ENCODE measurements at regions not wholly inside any gene's neighbourhood (a gene's known extent, or its start where the extent isn't known, plus 50 kb on each side); places are given as distances from the start of the nearest gene placed in this dataset.

GRCh38 chr18:47530695-47531094, 279.2 kb upstream of the SKOR2 start:
- no peak for DNase-seq (ENCODE audit: low read depth)
- no peak for TF ChIP-seq CTCF (conservative IDR thresholded peaks at IDR 0.05; ENCODE audit: control insufficient read depth, insufficient read depth, low read depth, low read length)
- H3K4me3 ChIP-seq (ENCODE audit: control insufficient read depth, low read depth, low read length) = no peak overlapping the region

GRCh38 chr18:47528343-47528742, 276.9 kb upstream of the SKOR2 start:
- TF ChIP-seq CTCF (conservative IDR thresholded peaks at IDR 0.05; ENCODE audit: control insufficient read depth, insufficient read depth, low read depth, low read length) = no peak
- no peak overlapping the region for H3K4me3 ChIP-seq (ENCODE audit: control insufficient read depth, low read depth, low read length)
- no peak for DNase-seq (ENCODE audit: low read depth)

DNA sequence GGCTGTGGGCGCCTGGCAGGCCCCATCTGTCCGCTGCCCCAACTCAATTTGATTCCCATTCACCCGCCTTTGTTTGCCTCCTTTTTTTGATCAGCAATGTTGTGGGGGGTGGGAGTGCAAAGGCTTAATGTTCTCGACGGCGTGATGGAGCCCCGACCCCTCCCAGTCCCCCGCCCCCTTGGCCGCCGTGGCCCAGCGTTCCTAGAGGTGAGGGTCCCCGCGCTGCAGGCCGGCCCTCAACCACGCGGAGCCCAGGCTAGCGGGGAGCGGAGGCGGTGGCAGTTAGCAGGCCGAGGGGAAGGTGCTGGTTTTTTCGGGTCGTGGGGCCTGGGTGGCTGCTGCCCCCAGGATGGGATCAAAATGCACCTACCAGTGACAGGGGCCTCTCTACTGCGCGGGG, 274.7 kb upstream of the SKOR2 start:
- TF ChIP-seq CTCF (conservative IDR thresholded peaks at IDR 0.05; ENCODE audit: control insufficient read depth, insufficient read depth, low read depth, low read length) = no peak
- no peak for DNase-seq (ENCODE audit: low read depth)
- no peak overlapping the region for H3K4me3 ChIP-seq (ENCODE audit: control insufficient read depth, low read depth, low read length)

DNA sequence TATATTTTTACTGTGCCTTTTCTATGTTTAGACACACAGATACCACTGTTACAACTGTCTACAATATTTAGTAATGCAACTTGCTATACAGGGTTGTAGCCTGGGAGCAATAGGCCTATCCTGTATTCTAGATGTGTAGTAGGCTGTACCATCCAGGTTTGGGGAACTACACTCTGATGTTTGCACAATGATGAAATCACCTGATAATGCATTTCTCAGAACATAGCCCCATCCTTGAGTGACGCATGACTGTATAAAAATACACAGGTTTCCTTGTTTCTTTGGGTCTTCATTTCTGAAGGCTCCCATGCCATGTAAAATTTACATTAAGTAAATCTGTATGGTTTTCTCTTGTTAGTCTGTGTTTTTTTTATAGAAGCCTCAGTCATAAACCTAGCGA, 270.9 kb upstream of the SKOR2 start:
- no peak overlapping the region for H3K4me3 ChIP-seq (ENCODE audit: control insufficient read depth, low read depth, low read length)
- TF ChIP-seq CTCF (conservative IDR thresholded peaks at IDR 0.05; ENCODE audit: control insufficient read depth, insufficient read depth, low read depth, low read length) = no peak
- no peak for DNase-seq (ENCODE audit: low read depth)

GRCh38 chr18:47520263-47520662, 268.8 kb upstream of the SKOR2 start:
- DNase-seq (ENCODE audit: low read depth) = no peak
- TF ChIP-seq CTCF (conservative IDR thresholded peaks at IDR 0.05; ENCODE audit: control insufficient read depth, insufficient read depth, low read depth, low read length) = no peak

GRCh38 chr18:47519706-47520105, 268.2 kb upstream of the SKOR2 start:
- DNase-seq (ENCODE audit: low read depth) = no peak
- no peak overlapping the region for H3K4me3 ChIP-seq (ENCODE audit: control insufficient read depth, low read depth, low read length)
- no peak for TF ChIP-seq CTCF (conservative IDR thresholded peaks at IDR 0.05; ENCODE audit: control insufficient read depth, insufficient read depth, low read depth, low read length)

More at GRCh38 chr18:47520263-47520662, 268.8 kb upstream of the SKOR2 start:
- no peak overlapping the region for H3K4me3 ChIP-seq (ENCODE audit: control insufficient read depth, low read depth, low read length)

DNA sequence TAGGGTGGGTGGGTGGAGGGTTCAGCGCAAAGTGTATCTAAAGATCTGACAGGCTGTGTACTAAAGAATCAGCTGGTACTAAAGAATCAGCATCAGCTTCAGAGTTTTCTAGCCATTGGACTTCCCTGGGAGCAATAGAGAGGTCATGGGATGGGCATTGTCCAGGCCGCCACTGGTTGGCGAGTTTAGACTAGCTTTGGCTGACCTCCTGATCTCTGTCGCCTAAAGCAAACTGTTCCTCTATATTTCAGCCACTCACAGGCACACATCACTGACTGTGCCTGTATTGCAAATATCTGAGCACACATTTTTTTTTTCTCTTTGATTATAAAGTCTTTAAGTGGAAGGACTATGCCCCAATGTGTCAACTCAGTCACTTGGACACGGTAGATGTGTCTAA, 267.8 kb upstream of the SKOR2 start:
- DNase-seq (ENCODE audit: low read depth) = no peak
- TF ChIP-seq CTCF (conservative IDR thresholded peaks at IDR 0.05; ENCODE audit: control insufficient read depth, insufficient read depth, low read depth, low read length) = no peak
- no peak overlapping the region for H3K4me3 ChIP-seq (ENCODE audit: control insufficient read depth, low read depth, low read length)
